ENCODE measurements at regions not wholly inside any gene's neighbourhood (a gene's known extent, or its start where the extent isn't known, plus 50 kb on each side); places are given as distances from the start of the nearest gene placed in this dataset.

- no peak for DNase-seq (ENCODE audit: low spot score)
Measured at GRCh38 chr4:177051473-177052060, 258.1 kb upstream of the NEIL3 start.

DNA sequence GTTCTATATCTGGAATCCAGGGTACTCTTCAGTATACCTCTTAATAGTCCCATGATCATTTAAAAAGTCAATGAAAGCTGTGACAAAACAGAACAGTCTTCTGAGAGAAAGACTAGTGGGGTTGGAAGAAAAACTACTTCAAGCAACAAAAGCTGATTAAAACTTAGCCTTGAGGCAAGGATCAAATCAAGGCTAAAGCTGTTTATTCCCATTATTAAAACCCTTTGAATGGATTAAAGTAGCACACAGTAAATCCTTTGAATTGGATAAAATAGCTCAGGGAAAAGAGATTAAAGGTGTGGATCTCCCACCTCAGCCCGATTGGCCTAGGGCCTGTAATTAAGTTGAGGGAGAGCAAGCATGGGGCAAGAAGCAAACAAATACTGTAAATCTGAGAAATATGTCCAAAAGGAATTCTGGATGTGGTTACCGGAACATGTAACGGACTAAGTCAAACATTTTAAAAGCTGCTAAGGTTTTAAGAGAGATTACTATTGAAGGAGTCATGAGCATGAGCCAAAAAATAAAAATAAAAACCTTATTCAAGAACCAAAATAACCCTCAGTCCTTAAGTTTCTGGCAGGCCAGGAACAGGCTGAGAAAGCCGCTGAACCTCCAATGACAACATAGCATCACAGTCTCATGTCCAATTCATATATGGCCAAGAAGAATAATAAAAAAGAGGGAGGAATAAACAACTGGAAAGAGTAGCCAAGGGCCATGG lies 257.3 kb upstream of the NEIL3 start:
- DNase-seq (ENCODE audit: low spot score): no peak

GRCh38 chr4:177057186-177057585 lies 252.5 kb upstream of the NEIL3 start:
- no peak for DNase-seq (ENCODE audit: low spot score)

GRCh38 chr4:177064116-177064515 lies 245.6 kb upstream of the NEIL3 start:
- no peak for DNase-seq (ENCODE audit: low spot score)

DNA sequence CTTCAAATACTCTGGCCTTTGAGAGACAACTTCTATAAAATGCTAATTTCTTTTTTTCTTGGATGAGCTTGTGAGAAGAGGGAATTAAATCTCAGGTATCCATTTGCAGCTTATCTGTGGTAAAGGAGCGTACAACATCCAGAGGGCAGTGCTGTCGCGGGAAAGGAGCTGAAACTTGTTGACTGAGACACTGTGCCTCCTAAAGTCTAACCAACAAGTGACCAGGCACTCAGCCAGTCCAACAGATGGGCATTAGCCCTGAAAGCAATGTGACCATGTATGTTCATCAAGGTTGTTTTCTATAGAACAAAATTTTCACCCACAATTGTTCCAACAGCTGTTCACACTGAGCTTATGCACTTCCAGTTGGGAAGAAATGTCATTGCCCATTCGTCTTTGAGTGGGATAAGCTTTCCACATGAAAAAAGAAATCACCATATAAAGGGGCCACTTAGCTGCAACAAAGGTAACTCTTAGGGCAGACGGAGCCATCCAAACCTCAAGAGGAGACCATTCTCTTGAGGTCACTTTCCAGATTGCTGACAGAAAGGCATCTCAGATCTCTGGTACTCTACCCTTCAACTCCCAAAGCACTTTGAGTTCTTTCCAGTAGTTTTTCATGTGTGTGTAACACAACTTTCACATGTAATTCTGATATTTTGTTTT lies 244.8 kb upstream of the NEIL3 start:
- no peak for DNase-seq (ENCODE audit: low spot score)

DNA sequence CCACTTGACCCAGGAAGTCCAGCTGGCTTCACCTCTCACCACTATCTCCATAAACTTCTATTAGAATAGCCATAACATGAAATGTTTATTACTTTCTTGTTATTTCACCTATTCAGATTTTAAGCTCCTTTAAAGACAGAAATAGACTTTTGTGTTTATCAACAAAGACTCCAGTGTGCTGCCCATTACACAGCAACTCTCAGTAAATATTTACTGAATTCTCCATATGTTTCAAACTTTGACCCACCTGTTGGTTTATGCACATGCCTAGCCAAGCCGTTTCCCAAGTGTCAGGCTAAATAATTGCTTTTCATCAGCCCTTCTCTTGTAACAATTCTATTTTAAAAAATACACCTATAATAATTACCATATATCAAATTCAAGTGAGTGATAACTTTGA lies 242.9 kb upstream of the NEIL3 start:
- no peak for DNase-seq (ENCODE audit: low spot score)

- no peak for DNase-seq (ENCODE audit: low spot score)
Measured at GRCh38 chr4:177070533-177071058, 239.1 kb upstream of the NEIL3 start.

GRCh38 chr4:177077095-177077971 lies 232.3 kb upstream of the NEIL3 start:
- DNase-seq (ENCODE audit: low spot score): no peak

DNA sequence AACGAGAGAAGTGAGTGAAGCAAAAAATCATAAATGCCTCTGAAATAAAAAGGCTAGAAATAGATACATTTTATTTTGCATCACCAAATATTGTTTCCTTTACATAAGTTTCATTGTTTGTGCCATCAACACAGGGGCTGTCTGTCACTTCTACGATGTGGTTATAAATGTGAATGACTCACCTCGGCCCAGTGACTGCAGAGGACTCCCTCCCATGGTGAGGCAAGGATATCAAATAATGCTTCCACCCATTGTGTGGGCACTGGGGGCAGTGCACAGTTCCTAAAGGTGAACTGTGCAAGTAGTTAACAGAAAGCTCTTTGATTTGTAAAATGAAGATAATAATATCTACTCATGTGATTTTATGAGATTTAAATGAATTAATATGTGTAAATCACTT lies 230.3 kb upstream of the NEIL3 start:
- no peak for DNase-seq (ENCODE audit: low spot score)

GRCh38 chr4:177080388-177080787 lies 229.3 kb upstream of the NEIL3 start:
- DNase-seq (ENCODE audit: low spot score): no peak

DNA sequence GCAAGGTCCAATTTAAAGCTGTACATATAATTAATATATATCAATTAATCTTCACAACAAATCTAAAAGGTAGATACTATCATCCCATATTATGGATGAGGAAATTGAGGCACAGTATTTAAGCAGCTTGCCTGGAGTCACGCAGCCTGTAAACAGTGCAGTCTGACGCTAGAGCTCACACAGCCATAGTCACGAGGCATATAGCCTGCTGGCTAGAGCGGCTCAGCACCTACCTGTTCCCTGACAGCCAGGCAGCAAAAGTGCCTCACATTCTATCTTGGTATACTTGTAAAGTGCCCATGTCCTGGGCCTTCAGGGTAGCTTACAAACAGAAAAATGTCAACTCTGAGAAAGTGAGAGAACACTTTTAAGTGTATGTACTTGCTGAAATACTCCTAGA lies 222.6 kb upstream of the NEIL3 start:
- no peak for DNase-seq (ENCODE audit: low spot score)

GRCh38 chr4:177087499-177087898 lies 222.2 kb upstream of the NEIL3 start:
- no peak for DNase-seq (ENCODE audit: low spot score)

- DNase-seq (ENCODE audit: low spot score): no peak
Measured at GRCh38 chr4:177091515-177091914, 218.2 kb upstream of the NEIL3 start.

GRCh38 chr4:177092807-177093206 lies 216.9 kb upstream of the NEIL3 start:
- no peak for DNase-seq (ENCODE audit: low spot score)

- no peak for DNase-seq (ENCODE audit: low spot score)
Measured at GRCh38 chr4:177093964-177094363, 215.7 kb upstream of the NEIL3 start.

DNA sequence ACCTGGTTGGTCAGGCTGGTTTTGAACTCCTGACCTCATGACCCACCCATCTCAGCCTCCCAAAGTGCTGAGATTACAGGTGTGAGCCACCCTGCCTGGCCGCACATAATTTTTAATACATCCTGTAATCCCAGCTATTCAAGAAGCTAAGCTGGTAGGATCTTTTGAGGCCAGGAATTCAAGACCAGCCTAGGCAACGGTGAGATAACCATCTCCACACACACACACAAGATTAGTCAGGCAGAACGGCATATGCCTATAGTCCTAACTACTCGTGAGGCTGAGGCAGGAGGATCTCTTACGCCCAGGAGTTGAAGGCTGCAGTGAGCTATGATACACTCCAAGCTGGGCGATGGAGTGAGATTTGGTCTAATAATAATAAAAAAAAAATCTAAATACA lies 212.4 kb upstream of the NEIL3 start:
- DNase-seq (ENCODE audit: low spot score): no peak

DNA sequence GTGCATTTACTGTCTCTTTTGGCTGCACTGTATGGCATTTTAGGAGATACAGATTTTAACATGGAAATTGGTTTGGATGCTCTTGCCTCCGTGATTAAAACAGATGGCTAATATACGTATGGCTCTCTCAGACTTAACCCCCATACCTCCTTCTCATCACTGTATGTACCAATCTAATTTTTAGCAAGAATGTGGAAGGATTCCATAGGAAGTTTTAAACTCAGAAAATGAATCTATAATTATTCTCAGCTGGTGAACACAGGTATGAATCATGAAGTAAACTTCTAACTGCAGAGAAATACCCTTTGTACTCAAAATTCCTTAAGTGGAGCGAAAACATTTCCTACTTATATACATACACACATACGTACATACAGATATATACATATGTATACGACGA lies 210.5 kb upstream of the NEIL3 start:
- DNase-seq (ENCODE audit: low spot score): no peak

GRCh38 chr4:177100307-177100706 lies 209.4 kb upstream of the NEIL3 start:
- no peak for DNase-seq (ENCODE audit: low spot score)

- DNase-seq (ENCODE audit: low spot score): no peak
Measured at GRCh38 chr4:177103619-177104018, 206.1 kb upstream of the NEIL3 start.

- no peak for DNase-seq (ENCODE audit: low spot score)
Measured at GRCh38 chr4:177105536-177105935, 204.1 kb upstream of the NEIL3 start.

DNA sequence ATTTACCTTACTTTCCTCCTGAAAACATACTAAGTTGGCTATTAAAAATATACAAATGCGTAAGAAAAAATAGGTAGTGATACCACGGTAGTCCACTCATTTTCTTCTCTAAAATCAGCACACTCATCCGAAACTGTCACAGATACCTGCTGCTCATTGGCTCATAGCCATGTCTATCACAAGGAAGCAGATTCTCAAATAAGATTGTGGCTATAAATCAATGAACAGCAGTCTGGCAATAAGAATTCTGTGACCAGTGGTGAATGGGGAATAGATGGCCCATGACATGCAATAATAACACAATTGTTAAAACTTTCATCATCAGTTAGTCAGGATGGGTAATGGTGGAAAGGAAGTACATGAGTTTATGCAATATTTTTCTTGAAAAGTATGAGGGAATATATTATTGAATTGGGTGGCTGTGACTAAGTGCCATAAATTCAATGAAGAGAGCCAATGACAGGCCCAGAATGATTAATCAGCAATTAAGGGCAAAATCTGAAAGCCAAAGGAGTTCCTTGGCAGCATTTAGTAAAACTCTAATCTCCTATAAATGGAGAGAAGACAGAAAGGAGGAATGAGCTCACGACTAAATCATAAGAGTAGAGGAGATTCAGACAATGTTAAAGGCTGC lies 202.3 kb upstream of the NEIL3 start:
- DNase-seq (ENCODE audit: low spot score): no peak

DNA sequence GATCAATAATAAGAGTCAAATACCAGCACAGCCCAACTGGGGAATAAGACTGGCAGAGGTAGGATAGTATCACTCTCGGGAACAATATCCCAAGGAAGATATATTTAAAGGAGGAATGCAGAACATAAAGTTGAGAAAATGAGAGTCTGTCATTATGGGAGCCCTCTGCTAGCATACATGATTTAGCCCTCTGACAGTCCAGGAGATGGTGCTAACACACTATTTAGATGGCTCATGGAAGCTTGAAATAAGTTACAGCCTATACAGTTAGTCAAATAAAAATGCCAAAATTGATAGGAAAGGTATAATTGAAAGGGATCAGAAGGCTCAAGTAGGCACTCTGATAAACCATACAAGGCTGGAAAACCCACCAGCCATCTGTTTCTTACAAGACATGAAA lies 201.0 kb upstream of the NEIL3 start:
- no peak for DNase-seq (ENCODE audit: low spot score)

Measured in globus pallidus (tissue), 1 donor.